OCI-LY3 (cell line): ENCODE measurements at regions not wholly inside any gene's neighbourhood (a gene's known extent, or its start where the extent isn't known, plus 50 kb on each side); places are given as distances from the start of the nearest gene placed in this dataset.
"Not testable (repeated sequence)": the region's sequence is repeated elsewhere in the genome, so short reads cannot be mapped to it uniquely, and the experiment has no call there.

ENCODE experiments used
- H2AFZ ChIP-seq: fragments of 200-600, 300-600 bp; shearing (Covaris generic); 2 replicates; pipeline ENCODE4 v1.6.0; 2014; ENCODE audit warnings: antibody characterized with exemption, low read depth, low read length
- H3K27ac ChIP-seq: fragments of 200-600, 300-600 bp; sonication (generic); 2 replicates; pipeline ENCODE4 v1.5.1; 2014; ENCODE audit warnings: mild to moderate bottlenecking, low read length, moderate library complexity, mixed read lengths
- H3K27me3 ChIP-seq: fragments of 200-600, 300-600 bp; sonication (generic); 2 replicates; pipeline ENCODE4 v1.6.1; 2014; ENCODE audit warnings: low read depth, low read length, mixed read lengths
- H3K36me3 ChIP-seq: fragments of 200-600, 300-600 bp; sonication (generic); replicated peaks from 2 replicates; pipeline ENCODE3; 2014; ENCODE audit warnings: low read depth, low read length, mixed read lengths
- H3K4me1 ChIP-seq: fragments of 300-600, 200-600 bp; sonication (generic); 2 replicates; pipeline ENCODE4 v1.6.1; 2014; ENCODE audit warnings: low read length, mixed read lengths
- H3K4me2 ChIP-seq: fragments of 200-600, 300-600 bp; sonication (generic); 2 replicates; pipeline ENCODE4 v1.6.1; 2014; ENCODE audit warnings: low read length, mixed read lengths
- H3K4me3 ChIP-seq: fragments of 300-600, 200-600 bp; sonication (generic); 2 replicates; pipeline ENCODE4 v1.5.1; 2014; ENCODE audit warnings: antibody characterized with exemption, mild to moderate bottlenecking, low read length, moderate library complexity
- H3K79me2 ChIP-seq: fragments of 300-600, 200-600 bp; shearing (Covaris generic); 2 replicates; pipeline ENCODE4 v1.6.1; 2014; ENCODE audit warnings: mild to moderate bottlenecking, low read length, mixed read lengths
- H3K9ac ChIP-seq: fragments of 300-600, 200-600 bp; shearing (Covaris generic); 2 replicates; pipeline ENCODE4 v1.6.0; 2014; ENCODE audit warnings: mild to moderate bottlenecking, low read length, moderate library complexity
- H3K9me3 ChIP-seq: fragments of 200-600, 300-600 bp; shearing (Covaris generic); 2 replicates; pipeline ENCODE4 v1.6.1; 2014; ENCODE audit warnings: low read length, mixed read lengths; ENCODE audit not compliant: insufficient read depth
- H4K20me1 ChIP-seq: fragments of 200-600, 300-600 bp; sonication (generic); 2 replicates; pipeline ENCODE4 v1.6.1; 2016; ENCODE audit warnings: low read length, mixed read lengths; ENCODE audit not compliant: insufficient read depth
- CTCF ChIP-seq: fragments of 200-600, 300-600 bp; sonication (generic); IDR thresholded peaks from 2 replicates; pipeline ENCODE4 v1.5.1; 2014; ENCODE audit warnings: antibody characterized with exemption, low read length, low read depth
- EZH2phosphoT487 ChIP-seq: fragments of 200-600 bp; shearing (Covaris generic); IDR thresholded peaks from 2 replicates; pipeline ENCODE4 v1.6.1; 2018; ENCODE audit warnings: antibody characterized with exemption, mixed run types, low read depth

GRCh38 chr6:6756526-6756925, 168.0 kb downstream of the LY86 start:
- H3K27me3 ChIP-seq: peaks cover 10% of the 10 kb centered on the region; the same call in 1 of the 2 replicates
- no peaks in the 10 kb centered on the region for H3K79me2 ChIP-seq

GRCh38 chr6:6758546-6758914, 170.0 kb downstream of the LY86 start:
- Histone ChIP-seq H3K9ac (no peak overlapping the region), H3K9me3 (no peaks in the 10 kb centered on the region), H3K36me3 (no peaks in the 10 kb centered on the region), H3K79me2 (no peaks in the 10 kb centered on the region), H3K27ac (no peak overlapping the region), H3K4me1 (peaks cover 18% of the 10 kb centered on the region), H3K4me2 (peak overlapping the region; percentile 67), H3K4me3 (no peak overlapping the region), H4K20me1 (no peaks in the 10 kb centered on the region), H3K27me3 (peaks cover 10% of the 10 kb centered on the region; the same call in 1 of the 2 replicates), H2AFZ (no peak overlapping the region; the same call in 1 of the 2 replicates)
- TF ChIP-seq CTCF (no peak), EZH2phosphoT487 (no peak)

More at GRCh38 chr6:6756526-6756925, 168.0 kb downstream of the LY86 start:
- no peak overlapping the region for H3K9ac ChIP-seq
- H4K20me1 ChIP-seq: no peaks in the 10 kb centered on the region
- no peak overlapping the region for H3K27ac ChIP-seq
- H3K4me2 ChIP-seq: no peak overlapping the region
- H3K4me1 ChIP-seq: peaks cover 18% of the 10 kb centered on the region
- no peak overlapping the region for H2AFZ ChIP-seq
- H3K4me3 ChIP-seq: no peak overlapping the region
- no peaks in the 10 kb centered on the region for H3K36me3 ChIP-seq
- no peaks in the 10 kb centered on the region for H3K9me3 ChIP-seq
- no peak for TF ChIP-seq CTCF
- TF ChIP-seq EZH2phosphoT487: no peak

GRCh38 chr6:6758915-6759654, 170.6 kb downstream of the LY86 start:
- Histone ChIP-seq H3K36me3 (no peaks in the 10 kb centered on the region), H3K79me2 (no peaks in the 10 kb centered on the region), H3K9me3 (no peaks in the 10 kb centered on the region), H2AFZ (peak overlapping the region; percentile 56), H3K4me3 (peak overlapping the region; percentile 63), H3K4me2 (peak overlapping the region; percentile 67), H3K9ac (0 out of 2 replicates have a peak overlapping the region, but pooled peaks have one; percentile 14), H3K4me1 (peaks cover 18% of the 10 kb centered on the region), H3K27me3 (peaks cover 10% of the 10 kb centered on the region; the same call in 1 of the 2 replicates), H3K27ac (no peak overlapping the region), H4K20me1 (no peaks in the 10 kb centered on the region)
- peak; percentile 63 for TF ChIP-seq CTCF
- TF ChIP-seq EZH2phosphoT487: no peak

GRCh38 chr6:6760002-6760401, 171.5 kb downstream of the LY86 start:
- no peak overlapping the region for H2AFZ ChIP-seq
- H3K4me3 ChIP-seq: no peak overlapping the region
- H3K9ac ChIP-seq: no peak overlapping the region
- peaks cover 18% of the 10 kb centered on the region for H3K4me1 ChIP-seq
- no peaks in the 10 kb centered on the region for H3K36me3 ChIP-seq
- peaks cover 10% of the 10 kb centered on the region; the same call in 1 of the 2 replicates for H3K27me3 ChIP-seq
- TF ChIP-seq CTCF (no peak), EZH2phosphoT487 (no peak)
- H4K20me1 ChIP-seq: no peaks in the 10 kb centered on the region
- H3K4me2 ChIP-seq: peak overlapping the region; percentile 67; the same call in 1 of the 2 replicates
- H3K27ac ChIP-seq: no peak overlapping the region
- no peaks in the 10 kb centered on the region for H3K79me2 ChIP-seq
- no peaks in the 10 kb centered on the region for H3K9me3 ChIP-seq

GRCh38 chr6:6762566-6762965, 174.0 kb downstream of the LY86 start:
- not testable (repeated sequence) for H4K20me1 ChIP-seq, H3K9ac ChIP-seq, H3K4me2 ChIP-seq, H3K79me2 ChIP-seq, H3K9me3 ChIP-seq, H3K27ac ChIP-seq, H3K4me3 ChIP-seq, H3K36me3 ChIP-seq, H2AFZ ChIP-seq
- H3K4me1 ChIP-seq: peaks cover 26% of the 10 kb centered on the region
- peaks cover 10% of the 10 kb centered on the region; the same call in 1 of the 2 replicates for H3K27me3 ChIP-seq
